Stimulated activated CD8-positive, alpha-beta memory T cell treated with anti-CD3 and anti-CD28 coated beads, Interleukin-15, amount 100 ng/mL, for 48 hours (primary cell): ENCODE measurements at regions not wholly inside any gene's neighbourhood (a gene's known extent, or its start where the extent isn't known, plus 50 kb on each side); places are given as distances from the start of the nearest gene placed in this dataset.
"Not testable (repeated sequence)": the region's sequence is repeated elsewhere in the genome, so short reads cannot be mapped to it uniquely, and the experiment has no call there.

Experiments
- DNase-seq, 2 donors: peaks; one replicate each; pipeline ENCODE4 v3.0.0-alpha.2; 2020; ENCODE audit warnings: low read depth in 2 of 2

- no peak for DNase-seq
Observed at GRCh38 chr2:34316788-34317187, 717.7 kb upstream of the FAM98A start.

GRCh38 chr2:34311816-34312215 is 712.7 kb upstream of the FAM98A start:
- DNase-seq: no peak

- no peak for DNase-seq
Observed at GRCh38 chr2:34308140-34308539, 709.0 kb upstream of the FAM98A start.

GRCh38 chr2:34307636-34308035 is 708.5 kb upstream of the FAM98A start:
- DNase-seq: no peak

- no peak for DNase-seq
Observed at GRCh38 chr2:34306745-34307144, 707.6 kb upstream of the FAM98A start.

- no peak for DNase-seq
Observed at GRCh38 chr2:34305587-34305986, 706.5 kb upstream of the FAM98A start.

- DNase-seq: no peak
Observed at GRCh38 chr2:34294961-34295360, 695.9 kb upstream of the FAM98A start.

GRCh38 chr2:34291076-34291475 is 692.0 kb upstream of the FAM98A start:
- no peak for DNase-seq

GRCh38 chr2:34288016-34288415 is 688.9 kb upstream of the FAM98A start:
- no peak for DNase-seq

GRCh38 chr2:34280606-34281005 is 681.5 kb upstream of the FAM98A start:
- no peak for DNase-seq

- no peak for DNase-seq
Observed at GRCh38 chr2:34266908-34267697, 668.0 kb upstream of the FAM98A start.

- DNase-seq: no peak
Observed at GRCh38 chr2:34261701-34262100, 662.6 kb upstream of the FAM98A start.

GRCh38 chr2:34254272-34254878 is 655.3 kb upstream of the FAM98A start:
- DNase-seq: no peak

GRCh38 chr2:34252111-34252510 is 653.0 kb upstream of the FAM98A start:
- DNase-seq: no peak

GRCh38 chr2:34251578-34251977 is 652.5 kb upstream of the FAM98A start:
- DNase-seq: no peak

GRCh38 chr2:34244195-34244594 is 645.1 kb upstream of the FAM98A start:
- DNase-seq: no peak

- DNase-seq: no peak
Observed at GRCh38 chr2:34242763-34243123, 643.6 kb upstream of the FAM98A start.

GRCh38 chr2:34241905-34242762 is 643.0 kb upstream of the FAM98A start:
- no peak for DNase-seq

GRCh38 chr2:34239511-34239910 is 640.4 kb upstream of the FAM98A start:
- DNase-seq: no peak

- no peak for DNase-seq
Observed at GRCh38 chr2:34234823-34235222, 635.7 kb upstream of the FAM98A start.

- no peak for DNase-seq
Observed at GRCh38 chr2:34229998-34230397, 630.9 kb upstream of the FAM98A start.

- DNase-seq: no peak
Observed at GRCh38 chr2:34215174-34215573, 616.1 kb upstream of the FAM98A start.

GRCh38 chr2:34210382-34210781 is 611.3 kb upstream of the FAM98A start:
- not testable (repeated sequence) for DNase-seq
